Caki2 (cell line): ENCODE measurements at regions not wholly inside any gene's neighbourhood (a gene's known extent, or its start where the extent isn't known, plus 50 kb on each side); places are given as distances from the start of the nearest gene placed in this dataset.
A peak's percentile ranks its signal among the peaks of the same experiment; 100 is the strongest.

ENCODE experiments used
- DNase-seq: peaks from one replicate; pipeline ENCODE4 v3.0.0-alpha.2; 2015; ENCODE audit warnings: low read depth
- in situ Hi-C: cut with HindIII; loops from 2 replicates; pipeline ENCODE4 v1.10.0; 2016; ENCODE audit warnings: low sequenced_read_pairs, low pct_unique_long_range_greater_than_20kb, mixed read lengths

DNA sequence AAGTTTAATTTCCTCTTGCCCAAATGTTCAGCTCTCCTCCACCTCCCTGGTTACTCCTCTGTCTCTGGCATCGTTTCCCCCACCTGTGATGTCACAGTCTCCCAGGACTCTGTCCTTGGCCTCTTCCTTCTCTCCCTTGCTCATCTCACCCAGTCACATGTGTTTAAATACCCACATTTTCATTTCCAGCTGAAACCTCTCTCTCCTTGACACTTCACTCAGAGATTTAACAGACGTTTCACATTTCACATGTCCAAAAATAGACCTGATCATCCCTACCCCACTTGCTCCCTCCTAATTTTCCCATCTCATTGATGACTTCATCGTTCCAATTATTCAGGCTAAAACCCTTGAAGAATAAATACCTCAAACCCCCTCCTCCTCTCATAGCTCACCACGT lies 604.1 kb upstream of the JAG1 start:
- in situ Hi-C loops = no loop called here
- no peak for DNase-seq

- in situ Hi-C loops = no loop called here
- no peak for DNase-seq
These were observed 604.7 kb upstream of the JAG1 start for GRCh38 chr20:11278461-11278860.

GRCh38 chr20:11281240-11281639 lies 607.4 kb upstream of the JAG1 start:
- no peak for DNase-seq
- in situ Hi-C loops = no loop called here

GRCh38 chr20:11281768-11282167 lies 608.0 kb upstream of the JAG1 start:
- in situ Hi-C loops = no loop called here
- DNase-seq = no peak

GRCh38 chr20:11287126-11287525 lies 613.3 kb upstream of the JAG1 start:
- in situ Hi-C loops = no loop called here
- DNase-seq = no peak

- no peak for DNase-seq
- in situ Hi-C loops = no loop called here
These were observed 621.5 kb upstream of the BTBD3 start for GRCh38 chr20:11296221-11296620.

DNA sequence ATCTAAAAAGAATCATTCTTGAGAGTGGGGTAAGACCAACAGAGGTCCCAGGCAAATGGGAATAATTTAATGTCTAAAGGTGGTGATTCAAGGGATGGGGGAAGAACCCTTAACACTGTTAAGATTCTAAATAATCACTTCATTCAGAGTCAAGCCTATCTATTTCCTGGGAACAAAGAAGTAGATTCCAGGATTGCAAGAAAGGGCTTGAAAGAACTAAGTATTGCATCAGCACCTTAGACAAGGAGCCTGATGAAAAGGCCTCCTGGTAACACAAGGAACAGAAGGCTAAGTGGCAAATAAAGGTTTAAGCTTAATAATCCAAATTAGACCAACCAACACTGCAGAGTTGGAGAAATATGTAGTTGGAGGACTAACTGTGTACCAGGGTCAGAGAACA lies 620.7 kb upstream of the BTBD3 start:
- no peak for DNase-seq
- in situ Hi-C loops = no loop called here

DNA sequence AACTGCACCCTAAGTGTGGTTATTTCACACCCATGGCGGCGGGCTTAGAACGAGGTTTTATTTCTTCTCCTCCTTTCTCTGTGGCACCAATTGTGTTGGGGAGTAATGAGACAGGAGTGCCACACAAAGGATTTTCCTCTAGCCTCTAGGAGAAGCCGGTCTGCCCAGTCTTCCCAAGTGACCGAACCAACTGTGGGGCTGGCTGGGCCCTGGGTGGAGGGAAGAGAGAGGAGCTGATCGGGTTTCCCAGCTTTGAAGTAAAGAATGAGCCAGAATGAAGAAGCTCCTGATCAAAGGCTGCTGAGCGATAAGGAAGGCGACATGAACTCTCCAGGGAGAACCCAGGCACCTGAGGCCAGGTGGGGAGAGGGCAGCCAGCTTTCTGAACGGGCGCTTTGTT lies 616.0 kb upstream of the BTBD3 start:
- in situ Hi-C loops = no loop called here
- DNase-seq = no peak

DNA sequence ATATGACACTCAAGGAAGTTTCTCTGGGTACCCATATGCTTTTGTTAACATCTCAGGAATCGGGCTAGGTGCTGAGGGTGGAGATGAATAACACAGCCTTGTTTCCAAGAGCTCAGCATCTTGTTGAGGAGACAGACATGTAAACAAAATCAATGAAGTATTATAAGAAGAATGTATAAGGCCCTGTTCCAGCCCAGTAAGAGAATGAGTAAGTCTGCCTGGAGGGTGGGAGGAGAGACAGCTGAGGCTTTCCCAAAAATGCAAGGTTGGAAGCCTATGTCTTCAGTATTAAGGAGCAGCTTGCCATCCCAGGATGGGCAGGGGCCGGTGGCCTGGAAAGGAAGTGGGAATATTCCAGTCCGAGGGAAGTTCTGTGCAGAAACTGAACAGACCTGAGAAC lies 615.3 kb upstream of the BTBD3 start:
- DNase-seq = no peak
- in situ Hi-C loops = no loop called here

DNA sequence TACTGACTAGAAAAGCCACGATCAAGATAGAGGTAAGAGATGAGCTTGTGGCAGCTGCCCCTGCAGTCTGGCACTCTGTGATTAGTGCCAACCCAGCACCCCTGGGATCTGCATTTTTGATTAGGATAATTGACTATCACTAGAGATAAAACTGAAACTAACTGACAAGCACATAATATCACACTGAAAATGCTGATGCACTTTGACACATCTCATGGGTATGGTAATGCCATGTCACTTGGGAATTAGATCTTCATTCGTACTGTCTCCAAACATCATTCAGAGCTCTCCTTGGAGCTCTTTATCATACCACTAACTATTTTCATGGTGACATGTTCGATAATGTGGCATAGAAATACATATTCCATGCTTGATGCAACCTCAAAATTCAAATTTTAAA lies 612.9 kb upstream of the BTBD3 start:
- no peak for DNase-seq
- in situ Hi-C loops = no loop called here

- in situ Hi-C loops = no loop called here
- DNase-seq = no peak
These were observed 612.3 kb upstream of the BTBD3 start for GRCh38 chr20:11305406-11305805.

- DNase-seq = no peak
- in situ Hi-C loops = no loop called here
These were observed 606.0 kb upstream of the BTBD3 start for GRCh38 chr20:11311659-11312224.

DNA sequence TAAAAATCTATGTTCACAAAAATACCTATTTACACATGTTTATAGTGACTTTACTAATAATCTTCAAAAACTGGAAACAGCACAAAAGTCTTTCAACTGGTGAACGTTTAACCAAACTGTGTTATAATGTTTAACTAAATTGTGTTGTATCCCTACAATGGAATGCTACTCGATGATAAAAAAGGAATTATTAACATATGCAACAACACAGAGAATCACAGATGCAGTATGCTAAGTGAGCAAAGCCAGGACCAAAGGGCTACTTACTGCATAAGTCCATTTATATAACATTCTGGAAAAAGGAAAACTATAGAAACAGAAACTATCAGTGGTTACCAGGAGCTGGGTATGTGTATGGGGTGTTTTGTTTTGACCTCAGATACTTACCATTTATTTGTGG lies 602.2 kb upstream of the BTBD3 start:
- in situ Hi-C loops = no loop called here
- DNase-seq = no peak

GRCh38 chr20:11316244-11316643 lies 601.4 kb upstream of the BTBD3 start:
- in situ Hi-C loops = no loop called here
- no peak for DNase-seq

GRCh38 chr20:11320033-11320432 lies 597.7 kb upstream of the BTBD3 start:
- in situ Hi-C loops = no loop called here
- DNase-seq = no peak

- no peak for DNase-seq
- in situ Hi-C loops = no loop called here
These were observed 593.9 kb upstream of the BTBD3 start for GRCh38 chr20:11323816-11324215.

- in situ Hi-C loops = no loop called here
- no peak for DNase-seq
These were observed 592.7 kb upstream of the BTBD3 start for GRCh38 chr20:11324990-11325389.

DNA sequence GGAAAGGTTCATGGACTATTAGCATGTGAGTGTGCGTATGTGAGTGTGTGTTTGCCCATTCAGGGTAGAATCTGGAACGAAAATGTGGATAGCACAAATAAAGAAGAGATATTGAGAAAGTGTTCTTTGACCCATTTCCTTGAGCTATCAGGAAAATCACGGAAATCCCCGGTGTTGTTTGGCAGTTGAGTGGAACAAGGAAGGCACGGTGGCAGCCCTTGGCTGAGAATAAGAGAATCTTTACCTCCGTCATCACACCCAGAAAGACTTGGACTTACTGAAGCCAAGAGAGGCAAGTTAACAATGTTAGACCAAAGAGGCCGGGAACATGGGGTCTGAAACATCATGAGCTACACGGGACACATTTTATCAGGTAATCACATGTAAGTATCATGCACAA lies 588.9 kb upstream of the BTBD3 start:
- DNase-seq = peak; percentile 10
- in situ Hi-C loops = no loop called here

DNA sequence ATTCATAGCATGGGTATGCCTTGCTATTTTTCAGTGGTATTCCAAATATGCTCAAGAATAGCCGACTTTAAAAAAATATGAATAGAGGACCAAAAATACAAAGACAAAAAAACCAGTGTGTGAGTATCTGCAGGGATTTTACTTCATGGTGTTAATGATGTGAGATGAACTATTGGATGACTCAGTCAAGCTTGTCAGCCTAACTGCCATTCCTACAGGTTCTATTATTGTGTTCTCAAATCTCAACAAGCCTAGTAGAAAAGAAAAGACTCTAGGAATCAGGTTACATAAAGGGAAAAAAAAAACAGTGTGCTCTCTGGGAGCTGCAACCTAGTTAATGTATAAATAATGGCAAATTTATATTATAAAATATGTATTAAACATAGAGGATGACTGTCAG lies 588.4 kb upstream of the BTBD3 start:
- peak; percentile 25 for DNase-seq
- in situ Hi-C loops = no loop called here

DNA sequence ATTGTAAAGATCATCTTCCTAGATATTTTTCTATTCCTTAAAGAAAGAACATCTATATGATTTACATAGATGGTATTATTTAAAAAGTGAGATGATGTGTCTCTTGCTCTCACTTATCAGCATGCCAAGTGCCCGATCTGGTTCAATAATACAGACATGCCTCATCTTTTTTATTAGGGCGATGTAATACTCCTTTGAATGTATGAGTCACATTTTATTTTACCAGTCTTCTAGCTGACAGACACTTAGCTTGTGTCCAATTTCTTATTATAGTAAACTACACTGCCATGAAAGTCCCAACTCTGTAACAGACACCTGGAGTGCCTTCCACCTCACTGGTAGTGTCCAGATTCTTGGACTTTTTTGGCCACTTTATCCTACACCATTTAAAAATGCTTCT lies 586.6 kb upstream of the BTBD3 start:
- in situ Hi-C loops = no loop called here
- no peak for DNase-seq

GRCh38 chr20:11332381-11332780 lies 585.3 kb upstream of the BTBD3 start:
- DNase-seq = no peak
- in situ Hi-C loops = no loop called here
